ENCODE measurements at regions not wholly inside any gene's neighbourhood (a gene's known extent, or its start where the extent isn't known, plus 50 kb on each side); places are given as distances from the start of the nearest gene placed in this dataset.

- Histone ChIP-seq H3K9me3 (ENCODE audit: control insufficient read depth in 4 of 4, insufficient read depth in 3 of 4, low read length in 3 of 4) (no peaks in the 10 kb centered on the region), H3K27ac (ENCODE audit: low read depth in 1 of 2, low read length in 1 of 2) (no peak overlapping the region), H3K4me3 (no peak overlapping the region), H3K9ac (ENCODE audit: insufficient read depth in 1 of 2, low read length in 2 of 2) (no peak overlapping the region), H3K4me1 (ENCODE audit: control insufficient read depth in 5 of 5, insufficient read depth in 5 of 5, low read length in 5 of 5) (no peaks in the 10 kb centered on the region), H3K27me3 (ENCODE audit: control insufficient read depth in 3 of 3, insufficient read depth in 3 of 3, low read length in 2 of 3) (no peaks in the 10 kb centered on the region), H3K36me3 (ENCODE audit: control insufficient read depth in 4 of 4, insufficient read depth in 4 of 4, low read length in 4 of 4) (no peaks in the 10 kb centered on the region)
- DNase-seq: no peak
- WGBS, 2 donors: 77 to 87% methylated on average over 2 of the region's 2 CpGs
- TF ChIP-seq CTCF (IDR thresholded peaks at IDR 0.05; ENCODE audit: control extremely low read depth, extremely low read depth): no peak
- no peak for ATAC-seq (ENCODE audit: insufficient read depth, low FRiP score)
These were observed 86.0 kb upstream of the GIMD1 start for GRCh38 chr4:106454581-106454980.

- 61 to 73% methylated on average over 2 of the region's 2 CpGs for WGBS, 2 donors
- Histone ChIP-seq H3K27ac (ENCODE audit: low read depth in 1 of 2, low read length in 1 of 2) (no peak overlapping the region), H3K27me3 (ENCODE audit: control insufficient read depth in 3 of 3, insufficient read depth in 3 of 3, low read length in 2 of 3) (no peaks in the 10 kb centered on the region), H3K9me3 (ENCODE audit: control insufficient read depth in 4 of 4, insufficient read depth in 3 of 4, low read length in 3 of 4) (no peaks in the 10 kb centered on the region), H3K4me3 (no peak overlapping the region), H3K4me1 (ENCODE audit: control insufficient read depth in 5 of 5, insufficient read depth in 5 of 5, low read length in 5 of 5) (no peaks in the 10 kb centered on the region), H3K36me3 (ENCODE audit: control insufficient read depth in 4 of 4, insufficient read depth in 4 of 4, low read length in 4 of 4) (no peaks in the 10 kb centered on the region), H3K9ac (ENCODE audit: insufficient read depth in 1 of 2, low read length in 2 of 2) (no peak overlapping the region)
- ATAC-seq (ENCODE audit: insufficient read depth, low FRiP score) (no peak), DNase-seq (no peak)
- no peak for TF ChIP-seq CTCF (IDR thresholded peaks at IDR 0.05; ENCODE audit: control extremely low read depth, extremely low read depth)
These were observed 85.4 kb upstream of the GIMD1 start for GRCh38 chr4:106454021-106454420.

- no peak for TF ChIP-seq CTCF (IDR thresholded peaks at IDR 0.05; ENCODE audit: control extremely low read depth, extremely low read depth)
- DNase-seq (no peak), ATAC-seq (ENCODE audit: insufficient read depth, low FRiP score) (no peak)
- WGBS, 2 donors: 89 to 93% methylated on average over 1 of the region's 1 CpG
- H3K4me3 ChIP-seq: no peak overlapping the region
- H3K27ac ChIP-seq (ENCODE audit: low read depth in 1 of 2, low read length in 1 of 2): no peak overlapping the region
- no peaks in the 10 kb centered on the region for H3K36me3 ChIP-seq (ENCODE audit: control insufficient read depth in 4 of 4, insufficient read depth in 4 of 4, low read length in 4 of 4)
- no peaks in the 10 kb centered on the region for H3K27me3 ChIP-seq (ENCODE audit: control insufficient read depth in 3 of 3, insufficient read depth in 3 of 3, low read length in 2 of 3)
- H3K9ac ChIP-seq (ENCODE audit: insufficient read depth in 1 of 2, low read length in 2 of 2): no peak overlapping the region
- H3K4me1 ChIP-seq (ENCODE audit: control insufficient read depth in 5 of 5, insufficient read depth in 5 of 5, low read length in 5 of 5): no peaks in the 10 kb centered on the region
- peaks cover 0 to 6% (median 2%) of the 10 kb centered on the region in 4 donors for H3K9me3 ChIP-seq (ENCODE audit: control insufficient read depth in 4 of 4, insufficient read depth in 3 of 4, low read length in 3 of 4)
These were observed 82.5 kb upstream of the GIMD1 start for GRCh38 chr4:106451091-106451490.

GRCh38 chr4:106450249-106450648, 81.7 kb upstream of the GIMD1 start:
- no peak for TF ChIP-seq CTCF (IDR thresholded peaks at IDR 0.05; ENCODE audit: control extremely low read depth, extremely low read depth)
- 68 to 70% methylated on average over 3 of the region's 3 CpGs for WGBS, 2 donors
- DNase-seq (no peak), ATAC-seq (ENCODE audit: insufficient read depth, low FRiP score) (no peak)
- no peak overlapping the region for H3K9ac ChIP-seq (ENCODE audit: insufficient read depth in 1 of 2, low read length in 2 of 2)
- H3K4me1 ChIP-seq (ENCODE audit: control insufficient read depth in 5 of 5, insufficient read depth in 5 of 5, low read length in 5 of 5): no peaks in the 10 kb centered on the region
- no peaks in the 10 kb centered on the region for H3K36me3 ChIP-seq (ENCODE audit: control insufficient read depth in 4 of 4, insufficient read depth in 4 of 4, low read length in 4 of 4)
- no peak overlapping the region for H3K27ac ChIP-seq (ENCODE audit: low read depth in 1 of 2, low read length in 1 of 2)
- H3K4me3 ChIP-seq: no peak overlapping the region
- H3K27me3 ChIP-seq (ENCODE audit: control insufficient read depth in 3 of 3, insufficient read depth in 3 of 3, low read length in 2 of 3): no peaks in the 10 kb centered on the region
- peaks cover 0 to 6% (median 2%) of the 10 kb centered on the region in 4 donors for H3K9me3 ChIP-seq (ENCODE audit: control insufficient read depth in 4 of 4, insufficient read depth in 3 of 4, low read length in 3 of 4)

Measured in lung (tissue), 11 donors.